GM12873 (cell line): ENCODE measurements at regions not wholly inside any gene's neighbourhood (a gene's known extent, or its start where the extent isn't known, plus 50 kb on each side); places are given as distances from the start of the nearest gene placed in this dataset.

Experiments used
- TF ChIP-seq, protein P1 (sequence below): IDR thresholded peaks from 2 replicates; pipeline ENCODE4 v1.5.1; 2012; ENCODE audit warnings: low read depth, mild to moderate bottlenecking, moderate library complexity, low read length, control low read depth; ENCODE audit not compliant: insufficient read depth; ENCODE audit errors: missing control alignments

DNA sequence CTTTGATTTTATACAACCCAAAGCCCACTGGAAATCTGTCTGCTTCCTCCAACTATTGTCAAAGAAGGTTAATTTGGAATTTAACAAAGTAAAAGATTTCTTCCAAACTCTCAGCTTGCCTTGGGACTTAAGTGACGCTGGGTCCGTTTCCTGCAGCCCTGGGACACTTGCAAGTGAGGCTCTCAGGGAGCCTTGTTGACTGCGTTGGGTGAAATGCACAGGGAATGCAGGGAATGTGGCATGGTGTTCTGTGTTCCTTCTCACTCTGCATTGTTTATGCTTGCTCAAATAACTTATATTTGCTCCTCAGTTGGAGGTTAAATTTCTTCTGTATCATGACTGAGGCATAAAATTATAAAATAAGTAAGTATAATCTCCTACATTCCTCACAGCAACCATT is 60.9 kb upstream of the TJP1 start:
- TF ChIP-seq, protein P1, sequence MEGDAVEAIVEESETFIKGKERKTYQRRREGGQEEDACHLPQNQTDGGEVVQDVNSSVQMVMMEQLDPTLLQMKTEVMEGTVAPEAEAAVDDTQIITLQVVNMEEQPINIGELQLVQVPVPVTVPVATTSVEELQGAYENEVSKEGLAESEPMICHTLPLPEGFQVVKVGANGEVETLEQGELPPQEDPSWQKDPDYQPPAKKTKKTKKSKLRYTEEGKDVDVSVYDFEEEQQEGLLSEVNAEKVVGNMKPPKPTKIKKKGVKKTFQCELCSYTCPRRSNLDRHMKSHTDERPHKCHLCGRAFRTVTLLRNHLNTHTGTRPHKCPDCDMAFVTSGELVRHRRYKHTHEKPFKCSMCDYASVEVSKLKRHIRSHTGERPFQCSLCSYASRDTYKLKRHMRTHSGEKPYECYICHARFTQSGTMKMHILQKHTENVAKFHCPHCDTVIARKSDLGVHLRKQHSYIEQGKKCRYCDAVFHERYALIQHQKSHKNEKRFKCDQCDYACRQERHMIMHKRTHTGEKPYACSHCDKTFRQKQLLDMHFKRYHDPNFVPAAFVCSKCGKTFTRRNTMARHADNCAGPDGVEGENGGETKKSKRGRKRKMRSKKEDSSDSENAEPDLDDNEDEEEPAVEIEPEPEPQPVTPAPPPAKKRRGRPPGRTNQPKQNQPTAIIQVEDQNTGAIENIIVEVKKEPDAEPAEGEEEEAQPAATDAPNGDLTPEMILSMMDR: no peak

DNA sequence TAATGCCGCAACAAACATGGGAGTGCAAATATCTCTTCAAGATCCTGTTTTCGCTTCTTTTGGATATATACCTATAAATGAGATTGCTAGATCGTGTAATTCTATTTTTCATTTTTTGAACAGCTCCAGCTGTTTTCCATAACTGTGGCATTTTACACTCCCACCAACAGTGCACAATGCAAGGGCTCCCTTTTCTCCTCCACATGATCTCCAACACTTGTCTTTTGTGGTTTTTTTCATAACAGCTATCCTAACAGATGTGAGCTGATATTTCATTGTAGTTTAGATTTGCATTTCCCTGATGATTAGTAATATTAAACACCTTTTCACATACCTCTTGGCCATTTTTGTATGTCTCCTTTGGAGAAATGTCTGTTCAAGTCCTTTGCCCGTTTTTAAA is 58.6 kb upstream of the TJP1 start:
- TF ChIP-seq, protein P1: no peak

DNA sequence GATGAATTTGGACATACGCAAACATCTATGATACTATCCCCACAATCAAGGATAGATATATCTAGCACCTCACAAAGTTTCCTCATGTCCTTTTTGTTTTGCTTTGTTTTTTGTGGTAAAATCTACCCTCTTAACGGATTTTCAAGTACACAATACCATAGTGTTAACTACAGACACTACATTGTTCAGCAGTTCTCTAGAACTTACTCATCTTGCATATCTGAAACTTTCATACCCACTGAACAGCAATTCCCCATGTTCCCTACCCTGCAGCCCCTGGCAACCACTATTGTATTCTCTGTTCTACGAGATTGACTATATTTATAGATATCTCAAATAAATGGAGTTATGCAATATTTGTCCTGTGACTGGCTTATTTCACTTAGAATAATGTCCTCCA is 58.1 kb upstream of the TJP1 start:
- TF ChIP-seq, protein P1: no peak

DNA sequence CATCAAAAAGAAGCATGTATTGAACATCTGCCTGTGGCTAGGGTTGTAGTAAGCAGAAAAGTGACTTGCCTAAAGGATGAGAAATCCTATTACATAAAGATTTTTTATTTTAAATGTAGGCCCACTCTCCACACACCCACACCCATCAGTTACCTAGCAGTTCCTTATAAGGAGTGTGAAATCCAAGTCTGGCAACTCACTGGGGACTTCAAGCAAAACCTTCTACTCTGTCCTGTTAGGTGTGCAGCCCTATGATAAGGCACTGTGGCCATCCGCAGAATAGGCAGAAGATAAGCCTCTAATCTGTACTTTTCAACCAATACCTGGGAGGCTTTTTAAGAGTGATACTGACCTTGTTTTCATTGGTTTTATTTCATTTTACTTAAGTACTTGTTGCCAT is 52.7 kb upstream of the TJP1 start:
- TF ChIP-seq, protein P1: no peak

DNA sequence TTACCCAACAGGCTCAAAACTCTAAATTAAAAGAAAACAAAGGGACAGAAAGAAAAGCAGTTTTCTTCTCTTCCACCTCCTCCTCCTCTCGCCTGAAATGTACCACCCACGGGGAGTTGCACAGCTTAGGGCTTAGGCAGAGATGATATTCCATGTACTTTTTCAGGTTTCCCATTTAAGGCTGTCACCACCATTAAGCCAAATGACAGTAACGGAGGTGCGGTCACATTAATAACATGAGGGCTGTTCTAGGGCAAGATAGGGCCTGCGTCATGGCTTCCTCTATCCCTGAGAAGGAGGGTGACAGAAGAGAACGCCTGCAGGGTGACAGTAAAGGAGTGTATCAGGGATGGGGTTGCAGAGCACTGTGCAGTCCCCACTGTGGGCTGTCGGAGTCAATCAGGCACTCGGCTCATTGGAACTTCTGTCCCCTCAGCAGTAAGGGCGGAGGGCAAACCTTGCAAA is 51.7 kb upstream of the TJP1 start:
- TF ChIP-seq, protein P1: no peak

DNA sequence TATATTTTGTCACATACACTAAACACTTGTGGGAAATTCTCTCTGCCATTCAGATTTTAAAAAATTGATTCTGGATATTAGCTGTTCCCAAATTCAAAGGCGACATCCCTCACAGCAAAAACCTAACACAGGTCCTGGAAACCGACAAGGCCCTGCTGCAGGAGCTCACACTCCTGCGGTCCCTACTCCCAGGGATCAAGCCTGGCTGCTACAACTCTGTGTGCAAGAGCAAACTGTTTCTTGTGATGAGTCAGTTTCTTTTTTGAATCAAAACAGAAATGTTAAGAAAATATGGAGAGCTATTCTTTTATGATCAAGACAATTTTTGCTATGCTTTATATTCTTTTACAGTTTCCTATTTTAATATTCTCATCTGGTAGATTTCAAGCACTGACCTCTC is 51.0 kb upstream of the TJP1 start:
- TF ChIP-seq, protein P1: no peak

DNA sequence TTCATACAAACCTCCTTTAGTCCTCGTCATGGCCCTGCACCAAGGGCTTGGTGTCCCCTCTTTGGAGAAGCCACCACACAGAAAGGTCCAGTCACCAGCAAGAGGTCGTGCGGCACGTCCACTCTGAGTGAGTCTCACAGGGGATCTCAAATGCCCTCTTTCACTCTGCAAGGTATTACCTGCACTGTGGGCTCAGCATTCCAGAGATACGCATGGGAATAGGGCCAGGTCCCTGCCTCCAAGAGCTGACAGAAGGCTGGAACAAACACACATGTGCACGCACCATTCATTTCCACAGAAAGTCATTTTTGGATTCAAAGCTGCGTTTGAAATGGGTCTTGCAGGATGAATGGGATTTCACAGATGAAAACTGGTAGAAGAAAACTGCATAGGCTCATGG is 50.4 kb upstream of the TJP1 start:
- TF ChIP-seq, protein P1: no peak
